Right lobe of liver (tissue), 4 donors: ENCODE measurements at regions not wholly inside any gene's neighbourhood (a gene's known extent, or its start where the extent isn't known, plus 50 kb on each side); places are given as distances from the start of the nearest gene placed in this dataset.

Source experiments
- POLR2A ChIP-seq: fragments of 450-650 bp; IDR thresholded peaks from one replicate; pipeline ENCODE4 v1.6.1; 2017; ENCODE audit warnings: antibody characterized with exemption, mild to moderate bottlenecking
- TF ChIP-seq, protein P1 (sequence below), 4 donors: fragments of 200-600 bp in 3 of 4; fragments of 450-650 bp in 1 of 4; IDR thresholded peaks; one replicate each; pipeline versions ENCODE4 v1.5.1 to v1.8.0; 2016 to 2022; ENCODE audit warnings: antibody characterized with exemption in 4 of 4, mild to moderate bottlenecking in 2 of 4
- donor health status: DM: no; HTN: no; CAD: no.
- donor health status: DM: no; HTN: no; CAD: no.
- donor health status: DM: no; HTN: yes; CAD: no.

DNA sequence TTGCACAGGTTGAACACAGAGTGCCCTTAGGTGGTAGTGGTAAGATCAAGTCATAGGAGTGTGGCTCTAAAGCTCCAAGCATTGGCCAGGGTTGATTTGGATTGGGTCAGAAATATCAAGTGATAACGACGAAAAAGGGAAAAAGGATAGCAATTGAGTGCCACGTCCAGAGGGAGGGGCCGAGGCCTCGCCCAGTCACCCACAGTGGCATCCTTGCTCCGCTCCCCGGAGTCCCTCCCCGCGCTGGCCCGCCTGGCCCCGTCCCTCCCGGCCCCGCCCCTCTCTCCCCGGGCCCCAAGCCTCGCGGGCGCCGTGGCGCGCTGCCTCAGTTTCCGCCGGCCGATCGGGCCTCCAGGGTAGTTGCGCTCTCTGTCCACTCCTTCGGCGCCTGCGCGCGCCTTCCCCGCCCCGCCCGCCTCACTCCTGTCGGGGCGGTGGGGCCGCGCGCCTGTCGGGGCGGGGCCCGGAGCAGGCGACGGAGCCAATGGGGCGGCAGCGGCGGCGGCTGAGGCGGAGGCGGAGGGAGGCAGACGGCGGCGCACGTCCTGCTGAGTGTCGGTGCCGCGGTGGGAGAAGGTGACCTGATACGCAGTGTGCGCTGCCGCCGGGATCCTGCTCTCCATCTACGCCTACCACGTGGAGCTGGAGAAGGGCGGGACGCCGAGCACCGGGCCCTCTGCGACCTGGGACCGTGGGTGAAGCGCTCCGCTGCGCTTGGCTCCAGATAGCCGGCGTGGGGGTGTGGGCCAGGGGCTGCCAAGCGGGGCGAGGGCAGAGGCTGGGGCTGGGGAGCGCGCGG is 209.1 kb upstream of the ZNF722 start:
- TF ChIP-seq, protein P1, sequence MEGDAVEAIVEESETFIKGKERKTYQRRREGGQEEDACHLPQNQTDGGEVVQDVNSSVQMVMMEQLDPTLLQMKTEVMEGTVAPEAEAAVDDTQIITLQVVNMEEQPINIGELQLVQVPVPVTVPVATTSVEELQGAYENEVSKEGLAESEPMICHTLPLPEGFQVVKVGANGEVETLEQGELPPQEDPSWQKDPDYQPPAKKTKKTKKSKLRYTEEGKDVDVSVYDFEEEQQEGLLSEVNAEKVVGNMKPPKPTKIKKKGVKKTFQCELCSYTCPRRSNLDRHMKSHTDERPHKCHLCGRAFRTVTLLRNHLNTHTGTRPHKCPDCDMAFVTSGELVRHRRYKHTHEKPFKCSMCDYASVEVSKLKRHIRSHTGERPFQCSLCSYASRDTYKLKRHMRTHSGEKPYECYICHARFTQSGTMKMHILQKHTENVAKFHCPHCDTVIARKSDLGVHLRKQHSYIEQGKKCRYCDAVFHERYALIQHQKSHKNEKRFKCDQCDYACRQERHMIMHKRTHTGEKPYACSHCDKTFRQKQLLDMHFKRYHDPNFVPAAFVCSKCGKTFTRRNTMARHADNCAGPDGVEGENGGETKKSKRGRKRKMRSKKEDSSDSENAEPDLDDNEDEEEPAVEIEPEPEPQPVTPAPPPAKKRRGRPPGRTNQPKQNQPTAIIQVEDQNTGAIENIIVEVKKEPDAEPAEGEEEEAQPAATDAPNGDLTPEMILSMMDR (IDR thresholded peaks at IDR 0.05) = no peak
- no peak for TF ChIP-seq POLR2A
